K562 (cell line): ENCODE measurements at regions not wholly inside any gene's neighbourhood (a gene's known extent, or its start where the extent isn't known, plus 50 kb on each side); places are given as distances from the start of the nearest gene placed in this dataset.
A peak's percentile ranks its signal among the peaks of the same experiment; 100 is the strongest.

Source experiments
- TF ChIP-seq, protein P1 (sequence below), 2 experiments: fragments of 450-650 bp in 1 of 2; sonication (generic) in 1 of 2; formaldehyde crosslinking in 1 of 2; IDR thresholded peaks in 1 of 2; conservative IDR thresholded peaks in 1 of 2; 2 replicates each; pipeline versions ENCODE4 v1.6.1 to v1.8.1; 2016 to 2023; ENCODE audit warnings: mild to moderate bottlenecking in 2 of 2, moderate library complexity in 2 of 2, inconsistent platforms in 1 of 2, missing genetic modification reagents in 1 of 2
- TF ChIP-seq, protein P2 (sequence below), 3 experiments: IDR thresholded peaks in 2 of 3; conservative IDR thresholded peaks in 1 of 3; 2 replicates each; pipeline ENCODE4 v1.5.1; 2011 to 2012; ENCODE audit warnings: low read length in 3 of 3, mild to moderate bottlenecking in 3 of 3, control low read depth in 2 of 3, improper control_type of control experiment in 1 of 3, inconsistent platforms in 1 of 3, low read depth in 1 of 3, mixed read lengths in 1 of 3, moderate library complexity in 1 of 3; ENCODE audit not compliant: insufficient read depth in 2 of 3

DNA sequence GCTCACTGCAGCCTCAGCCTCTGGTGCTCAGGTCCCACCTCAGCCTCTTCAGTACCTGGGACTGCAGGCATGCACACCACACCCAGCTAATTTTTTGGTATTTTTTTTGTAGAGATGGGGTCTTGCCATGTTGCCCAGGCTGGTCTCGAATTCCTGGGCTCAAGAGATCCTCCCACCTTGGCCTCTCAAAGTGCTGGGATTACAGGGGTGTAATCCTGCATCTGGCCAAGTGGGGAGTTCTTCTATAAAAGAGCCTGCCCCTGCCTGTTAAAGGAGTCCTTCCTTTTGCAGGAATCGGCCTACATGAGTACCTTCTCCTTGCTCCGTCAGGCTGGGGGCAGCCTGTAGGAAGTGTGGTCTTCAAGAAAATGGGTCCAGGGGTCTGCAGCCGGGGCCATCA is 54.1 kb upstream of the RASSF3 start:
- TF ChIP-seq, protein P1, sequence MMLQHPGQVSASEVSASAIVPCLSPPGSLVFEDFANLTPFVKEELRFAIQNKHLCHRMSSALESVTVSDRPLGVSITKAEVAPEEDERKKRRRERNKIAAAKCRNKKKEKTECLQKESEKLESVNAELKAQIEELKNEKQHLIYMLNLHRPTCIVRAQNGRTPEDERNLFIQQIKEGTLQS (IDR thresholded peaks at IDR 0.05) = no peak
- TF ChIP-seq, protein P1 (CRISPR knock-in tag; conservative IDR thresholded peaks at IDR 0.05) = no peak
- TF ChIP-seq, protein P2, sequence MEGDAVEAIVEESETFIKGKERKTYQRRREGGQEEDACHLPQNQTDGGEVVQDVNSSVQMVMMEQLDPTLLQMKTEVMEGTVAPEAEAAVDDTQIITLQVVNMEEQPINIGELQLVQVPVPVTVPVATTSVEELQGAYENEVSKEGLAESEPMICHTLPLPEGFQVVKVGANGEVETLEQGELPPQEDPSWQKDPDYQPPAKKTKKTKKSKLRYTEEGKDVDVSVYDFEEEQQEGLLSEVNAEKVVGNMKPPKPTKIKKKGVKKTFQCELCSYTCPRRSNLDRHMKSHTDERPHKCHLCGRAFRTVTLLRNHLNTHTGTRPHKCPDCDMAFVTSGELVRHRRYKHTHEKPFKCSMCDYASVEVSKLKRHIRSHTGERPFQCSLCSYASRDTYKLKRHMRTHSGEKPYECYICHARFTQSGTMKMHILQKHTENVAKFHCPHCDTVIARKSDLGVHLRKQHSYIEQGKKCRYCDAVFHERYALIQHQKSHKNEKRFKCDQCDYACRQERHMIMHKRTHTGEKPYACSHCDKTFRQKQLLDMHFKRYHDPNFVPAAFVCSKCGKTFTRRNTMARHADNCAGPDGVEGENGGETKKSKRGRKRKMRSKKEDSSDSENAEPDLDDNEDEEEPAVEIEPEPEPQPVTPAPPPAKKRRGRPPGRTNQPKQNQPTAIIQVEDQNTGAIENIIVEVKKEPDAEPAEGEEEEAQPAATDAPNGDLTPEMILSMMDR (IDR thresholded peaks at IDR 0.05 in 2 of 3, conservative IDR thresholded peaks at IDR 0.05 in 1 of 3; ENCODE audit: insufficient read depth in 2 of 3, low read depth in 1 of 3, low read length in 3 of 3) = 0 out of 6 replicates have a peak, but pooled peaks of 1 of the 3 experiments have one; percentile 7
